A549 (cell line): ENCODE measurements at regions not wholly inside any gene's neighbourhood (a gene's known extent, or its start where the extent isn't known, plus 50 kb on each side); places are given as distances from the start of the nearest gene placed in this dataset.

Source experiments
- EHMT2 ChIP-seq: fragments of 200-600 bp; sonication (generic); IDR thresholded peaks from 2 replicates; pipeline ENCODE4 v1.6.1; 2016; ENCODE audit warnings: antibody characterized with exemption, low read depth, mild to moderate bottlenecking, moderate library complexity
- ESRRA ChIP-seq: fragments of 150-350 bp; IDR thresholded peaks from 2 replicates; pipeline ENCODE4 v1.6.1; 2014; ENCODE audit warnings: mild to moderate bottlenecking, low read length, borderline replicate concordance
- FOSL2 ChIP-seq, 2 experiments: fragments of 450-650 bp in 1 of 2; fragments of >200 bp in 1 of 2; sonication (Bioruptor Twin) in 1 of 2; formaldehyde crosslinking; IDR thresholded peaks; 2 replicates each; pipeline versions ENCODE4 v1.5.0 to v1.6.1; 2016 to 2020; ENCODE audit warnings: mild to moderate bottlenecking in 1 of 2, moderate library complexity in 1 of 2
- KDM1A ChIP-seq: fragments of 200-600 bp; sonication (generic); IDR thresholded peaks from 2 replicates; pipeline ENCODE4 v1.6.1; 2016; ENCODE audit warnings: low read depth, mild to moderate bottlenecking
- POLR2A ChIP-seq: IDR thresholded peaks from 2 replicates; pipeline ENCODE4 v1.6.1; 2012; ENCODE audit warnings: mild to moderate bottlenecking, low read length
- RCOR1 ChIP-seq: fragments of 150-350 bp; IDR thresholded peaks from 2 replicates; pipeline ENCODE4 v1.6.1; 2014; ENCODE audit warnings: antibody characterized with exemption, low read length, low read depth
- ZFP36 ChIP-seq: fragments of 450-650 bp; IDR thresholded peaks from 2 replicates; pipeline ENCODE4 v1.6.1; 2014; ENCODE audit warnings: borderline replicate concordance; ENCODE audit not compliant: partially characterized antibody
- ZNF302 ChIP-seq: fragments of 250-450 bp; sonication (Bioruptor Pico); IDR thresholded peaks from 2 replicates; pipeline ENCODE4 v1.9.0; 2021; ENCODE audit warnings: inconsistent platforms, mild to moderate bottlenecking, moderate library complexity
- TF ChIP-seq, protein P1 (sequence below): fragments of >200 bp; sonication (Bioruptor Twin); formaldehyde crosslinking; IDR thresholded peaks from 3 replicates; pipeline ENCODE4 v1.5.1; 2016
- TF ChIP-seq, protein P2 (sequence below): fragments of 450-650 bp; IDR thresholded peaks from 2 replicates; pipeline ENCODE4 v1.6.1; 2014; ENCODE audit warnings: antibody characterized with exemption
- TF ChIP-seq, protein P3 (sequence below): fragments of 150-350 bp; IDR thresholded peaks from 2 replicates; pipeline ENCODE4 v1.6.1; 2014; ENCODE audit warnings: low read depth, mild to moderate bottlenecking, low read length

DNA sequence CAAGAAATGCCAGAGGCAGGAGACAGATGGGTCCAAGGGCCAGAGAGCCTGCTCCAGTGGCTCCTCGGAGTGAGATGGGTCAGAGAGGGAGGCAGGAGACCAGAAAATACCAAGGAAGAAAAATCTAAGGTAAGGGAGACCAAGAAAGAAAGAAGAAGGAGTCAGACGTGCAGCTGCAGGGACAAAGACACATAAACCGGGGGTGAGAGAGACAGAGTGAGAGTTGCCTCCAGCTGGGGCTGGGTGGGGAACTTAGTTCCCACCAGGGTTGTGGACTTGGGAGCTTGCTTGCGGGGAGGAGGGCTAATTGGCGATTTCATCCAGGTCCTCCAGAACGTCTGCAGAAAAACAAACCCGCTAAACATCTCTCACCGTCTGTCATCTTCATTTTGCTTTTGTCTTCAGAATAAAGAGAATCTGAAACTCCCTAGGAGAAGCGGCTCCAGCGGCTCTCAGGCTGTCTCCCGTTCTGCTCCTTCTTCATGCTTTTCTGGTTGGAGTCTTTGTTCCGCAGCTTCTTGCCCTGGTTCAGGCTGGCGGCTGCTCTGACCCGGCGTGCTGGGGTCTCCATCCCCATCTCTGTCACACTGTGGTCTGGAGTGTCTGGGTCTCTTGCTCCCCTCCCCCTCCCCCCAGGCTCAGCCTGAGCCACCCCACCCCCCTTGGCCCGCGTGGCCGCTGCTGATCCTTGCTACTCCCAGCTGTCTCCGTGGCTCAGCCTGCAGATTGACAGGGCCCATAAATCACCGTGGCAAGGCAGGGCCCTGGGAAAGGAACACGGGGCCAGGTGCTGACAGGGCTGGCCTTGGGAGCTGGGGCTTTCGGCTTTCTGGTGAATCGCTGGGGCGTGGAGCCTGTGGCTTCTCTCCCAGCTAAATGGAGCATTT is 66.6 kb downstream of the UBIAD1 start:
- TF ChIP-seq, protein P1, sequence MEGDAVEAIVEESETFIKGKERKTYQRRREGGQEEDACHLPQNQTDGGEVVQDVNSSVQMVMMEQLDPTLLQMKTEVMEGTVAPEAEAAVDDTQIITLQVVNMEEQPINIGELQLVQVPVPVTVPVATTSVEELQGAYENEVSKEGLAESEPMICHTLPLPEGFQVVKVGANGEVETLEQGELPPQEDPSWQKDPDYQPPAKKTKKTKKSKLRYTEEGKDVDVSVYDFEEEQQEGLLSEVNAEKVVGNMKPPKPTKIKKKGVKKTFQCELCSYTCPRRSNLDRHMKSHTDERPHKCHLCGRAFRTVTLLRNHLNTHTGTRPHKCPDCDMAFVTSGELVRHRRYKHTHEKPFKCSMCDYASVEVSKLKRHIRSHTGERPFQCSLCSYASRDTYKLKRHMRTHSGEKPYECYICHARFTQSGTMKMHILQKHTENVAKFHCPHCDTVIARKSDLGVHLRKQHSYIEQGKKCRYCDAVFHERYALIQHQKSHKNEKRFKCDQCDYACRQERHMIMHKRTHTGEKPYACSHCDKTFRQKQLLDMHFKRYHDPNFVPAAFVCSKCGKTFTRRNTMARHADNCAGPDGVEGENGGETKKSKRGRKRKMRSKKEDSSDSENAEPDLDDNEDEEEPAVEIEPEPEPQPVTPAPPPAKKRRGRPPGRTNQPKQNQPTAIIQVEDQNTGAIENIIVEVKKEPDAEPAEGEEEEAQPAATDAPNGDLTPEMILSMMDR, result no peak
- no peak for TF ChIP-seq POLR2A
- TF ChIP-seq KDM1A, result no peak
- TF ChIP-seq EHMT2, result no peak
- TF ChIP-seq, protein P2, sequence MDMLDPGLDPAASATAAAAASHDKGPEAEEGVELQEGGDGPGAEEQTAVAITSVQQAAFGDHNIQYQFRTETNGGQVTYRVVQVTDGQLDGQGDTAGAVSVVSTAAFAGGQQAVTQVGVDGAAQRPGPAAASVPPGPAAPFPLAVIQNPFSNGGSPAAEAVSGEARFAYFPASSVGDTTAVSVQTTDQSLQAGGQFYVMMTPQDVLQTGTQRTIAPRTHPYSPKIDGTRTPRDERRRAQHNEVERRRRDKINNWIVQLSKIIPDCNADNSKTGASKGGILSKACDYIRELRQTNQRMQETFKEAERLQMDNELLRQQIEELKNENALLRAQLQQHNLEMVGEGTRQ, result no peak
- TF ChIP-seq ZFP36, result no peak
- TF ChIP-seq RCOR1, result no peak
- TF ChIP-seq ZNF302 (CRISPR knock-in tag), result no peak
- TF ChIP-seq, protein P3, sequence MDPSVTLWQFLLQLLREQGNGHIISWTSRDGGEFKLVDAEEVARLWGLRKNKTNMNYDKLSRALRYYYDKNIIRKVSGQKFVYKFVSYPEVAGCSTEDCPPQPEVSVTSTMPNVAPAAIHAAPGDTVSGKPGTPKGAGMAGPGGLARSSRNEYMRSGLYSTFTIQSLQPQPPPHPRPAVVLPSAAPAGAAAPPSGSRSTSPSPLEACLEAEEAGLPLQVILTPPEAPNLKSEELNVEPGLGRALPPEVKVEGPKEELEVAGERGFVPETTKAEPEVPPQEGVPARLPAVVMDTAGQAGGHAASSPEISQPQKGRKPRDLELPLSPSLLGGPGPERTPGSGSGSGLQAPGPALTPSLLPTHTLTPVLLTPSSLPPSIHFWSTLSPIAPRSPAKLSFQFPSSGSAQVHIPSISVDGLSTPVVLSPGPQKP, result no peak
- TF ChIP-seq ESRRA, result no peak
- no peak for TF ChIP-seq FOSL2 (IDR thresholded peaks at IDR 0.05)
- TF ChIP-seq FOSL2 (CRISPR knock-in tag; IDR thresholded peaks at IDR 0.05), result no peak
